HPDE6-E6E7 (cell line): ENCODE measurements at regions not wholly inside any gene's neighbourhood (a gene's known extent, or its start where the extent isn't known, plus 50 kb on each side); places are given as distances from the start of the nearest gene placed in this dataset.

Experiments
- DNase-seq: peaks from one replicate; pipeline ENCODE4 v3.0.0; 2011; ENCODE audit warnings: missing footprints; ENCODE audit errors: extremely low spot score

DNA sequence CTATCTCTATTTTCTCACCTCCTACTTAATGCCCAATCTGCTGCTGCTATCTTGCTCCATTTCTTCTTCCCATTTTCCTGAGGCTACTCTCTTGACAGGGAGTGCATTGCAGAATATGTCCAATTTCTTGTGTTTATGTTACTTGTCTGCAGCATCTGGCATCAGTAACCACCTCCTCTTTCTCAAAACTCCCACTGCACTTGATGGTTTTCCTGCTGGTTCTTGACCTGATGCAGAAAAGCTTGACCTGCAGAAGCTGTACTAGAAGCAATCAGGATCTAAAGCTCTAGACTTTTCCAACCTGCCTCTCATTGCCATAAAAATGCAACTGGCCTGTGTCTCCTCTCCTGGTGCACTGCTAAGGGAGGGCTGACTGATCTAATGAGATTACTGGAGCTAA, 287.8 kb downstream of the ZEB1 start:
- DNase-seq = no peak

DNA sequence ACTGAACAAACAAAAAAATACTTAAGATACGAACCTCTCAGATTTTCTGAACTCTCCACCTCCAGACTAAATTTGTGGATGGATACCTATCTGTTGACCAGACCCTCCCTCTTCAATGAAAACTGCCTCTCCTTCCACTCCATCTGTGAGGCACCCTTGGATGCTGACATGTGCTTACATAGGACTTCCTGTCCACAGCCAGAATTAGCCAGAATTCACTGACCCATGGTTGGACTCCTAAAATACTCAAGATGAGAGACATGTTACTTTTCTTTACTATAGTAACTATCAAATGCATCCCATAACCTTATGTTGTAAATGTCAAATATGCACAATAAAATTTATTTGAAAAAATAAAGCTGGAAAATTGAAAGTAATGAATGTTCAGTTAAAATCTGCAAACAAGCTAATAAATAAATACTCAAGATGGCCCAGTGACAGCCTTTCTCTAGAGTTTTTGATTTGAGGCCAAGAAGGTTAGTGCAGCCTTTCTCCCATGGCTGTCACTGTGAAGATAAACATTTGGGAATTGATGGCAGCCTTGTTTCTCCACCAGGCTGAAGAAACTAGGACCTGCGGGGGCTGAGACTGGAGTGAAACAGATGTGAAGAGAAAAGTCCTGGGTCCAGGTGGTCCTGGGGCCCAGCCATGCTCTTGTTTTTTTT, 287.0 kb downstream of the ZEB1 start:
- DNase-seq = no peak

DNA sequence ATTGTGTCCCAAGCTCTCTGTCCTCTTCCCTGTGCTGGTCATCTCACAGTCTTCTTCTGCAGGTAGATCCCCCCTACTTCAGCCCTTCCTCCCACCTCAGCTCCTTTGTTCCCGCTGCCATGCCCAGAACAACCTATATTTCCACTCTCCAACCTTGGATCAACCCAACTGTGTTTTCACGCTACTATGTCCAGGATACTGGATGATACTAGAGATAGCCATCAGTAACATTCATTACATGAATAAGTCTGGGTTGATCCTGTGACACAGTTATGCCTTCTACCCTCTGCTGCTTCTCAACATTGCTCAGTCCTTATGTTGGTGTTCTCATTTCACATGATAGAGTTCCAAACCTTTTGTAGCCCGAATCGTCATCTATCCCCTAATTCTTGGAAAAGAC, 286.4 kb downstream of the ZEB1 start:
- no peak for DNase-seq

DNA sequence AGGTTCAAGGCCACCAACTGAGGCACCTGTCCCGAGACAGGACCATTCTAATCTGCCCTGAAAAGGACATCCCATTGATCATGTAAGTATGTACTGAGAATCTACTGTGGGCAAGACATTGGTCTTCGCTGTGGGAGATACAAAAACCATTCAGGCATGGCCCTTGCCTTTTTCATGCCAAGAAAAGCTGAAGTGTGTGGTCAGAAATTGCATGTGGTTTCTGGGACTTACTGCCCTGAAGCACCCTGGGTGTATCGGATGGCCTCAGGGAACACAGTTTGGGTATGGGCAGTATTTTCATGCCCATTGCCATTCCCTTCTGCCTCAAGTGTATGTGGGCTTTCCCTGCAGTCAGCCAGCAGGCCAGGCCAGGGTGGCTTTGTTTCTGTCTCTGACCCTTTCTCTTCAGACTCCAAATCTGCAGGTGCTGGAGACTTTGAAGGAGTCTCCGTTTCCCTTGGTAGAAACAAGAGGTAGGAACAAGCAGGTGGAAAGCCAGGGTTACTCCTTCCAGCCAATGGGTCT, 285.7 kb downstream of the ZEB1 start:
- no peak for DNase-seq

DNA sequence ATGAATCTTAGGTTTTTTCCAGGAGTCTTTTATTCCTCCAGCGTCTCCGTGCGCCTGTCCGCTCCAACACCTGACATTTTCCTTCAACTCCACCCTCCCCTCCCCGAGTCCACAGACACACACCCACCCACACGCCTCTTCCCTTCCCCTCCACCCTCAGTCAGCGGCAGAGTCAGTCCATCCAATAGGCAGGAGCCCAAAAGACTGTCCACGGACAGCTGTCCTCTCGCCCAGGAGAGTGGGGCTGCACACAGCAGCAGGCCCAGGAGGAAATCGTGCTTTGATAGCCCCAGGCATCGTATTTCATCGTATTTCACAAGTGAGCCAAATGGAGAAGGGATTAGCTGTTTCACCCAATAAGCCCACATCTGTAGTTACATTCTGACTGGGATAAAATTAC, 285.1 kb downstream of the ZEB1 start:
- DNase-seq = no peak

DNA sequence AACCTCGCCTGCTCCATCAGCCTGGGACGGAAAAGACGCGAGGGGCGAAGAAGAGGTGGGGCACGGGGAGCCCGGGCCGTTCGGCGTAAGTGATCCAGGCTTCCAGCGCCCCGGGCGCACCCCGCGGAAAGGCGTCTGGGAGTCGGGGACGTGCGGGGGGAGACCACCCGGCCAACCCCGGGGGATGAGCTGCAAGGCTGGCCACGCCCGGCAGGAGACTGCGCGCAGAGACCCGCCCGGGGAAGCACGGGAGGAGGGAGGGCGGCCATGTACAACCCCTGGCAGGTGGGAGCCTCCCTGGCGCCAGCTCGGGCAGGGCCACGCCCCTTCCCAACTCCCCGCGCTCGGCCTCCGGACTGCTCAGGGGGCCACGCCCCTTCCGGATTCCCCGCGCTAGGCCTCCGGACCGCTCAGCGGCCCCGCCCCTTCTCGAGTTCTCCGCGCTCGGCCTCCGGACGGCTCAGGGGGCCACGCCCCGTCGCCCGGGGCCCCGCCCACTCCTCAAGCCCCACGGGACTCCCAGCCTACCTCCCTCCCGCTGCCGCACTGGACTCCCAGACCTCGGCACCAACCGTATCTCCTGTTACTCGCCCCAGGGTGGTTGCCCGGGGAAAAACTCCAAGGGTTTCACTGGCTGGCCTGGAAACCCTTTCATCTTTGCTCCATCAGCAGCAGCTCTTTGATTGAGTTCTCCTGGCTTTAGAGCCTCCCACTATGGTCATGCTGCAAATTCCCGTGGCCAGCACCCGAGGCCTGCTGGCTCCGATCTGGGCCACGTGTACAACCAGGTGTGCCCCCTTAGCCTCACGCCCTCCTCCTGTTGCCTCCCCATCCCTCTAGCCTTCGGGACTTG, 284.4 kb downstream of the ZEB1 start:
- peak; percentile 69 for DNase-seq

DNA sequence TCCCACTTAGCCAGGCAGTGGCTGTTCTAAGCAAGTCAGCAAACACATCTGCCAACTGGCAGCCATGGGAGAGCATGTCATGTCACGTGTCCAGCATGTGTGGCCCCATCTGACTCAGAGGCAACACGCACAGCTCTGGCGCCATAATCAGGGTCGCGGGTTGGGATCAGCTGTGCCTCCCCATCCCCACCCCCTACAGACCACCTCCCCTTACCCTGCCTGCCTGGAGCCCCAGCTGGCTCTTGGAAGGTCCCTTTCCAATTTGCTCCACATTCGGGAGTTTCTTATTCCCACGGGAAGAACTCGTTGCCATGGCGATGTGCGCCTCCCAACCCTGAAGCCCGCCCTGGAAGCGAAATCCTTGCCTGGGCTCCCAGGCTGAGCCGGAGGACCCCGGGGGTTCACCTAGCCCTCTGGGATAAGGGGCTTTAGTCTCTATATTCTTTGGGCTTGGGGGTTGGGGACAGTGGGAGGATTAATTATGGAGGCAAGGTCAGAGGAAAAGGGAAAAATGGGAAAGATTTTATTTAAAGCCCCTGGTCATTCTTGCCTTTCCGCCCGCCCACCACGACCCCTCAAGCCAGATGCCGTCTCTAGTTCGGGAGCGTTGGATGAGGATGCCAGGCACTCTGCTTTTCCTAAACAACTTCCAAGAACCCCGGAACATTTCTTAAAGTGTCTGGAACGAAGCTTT, 283.7 kb downstream of the ZEB1 start:
- no peak for DNase-seq

DNA sequence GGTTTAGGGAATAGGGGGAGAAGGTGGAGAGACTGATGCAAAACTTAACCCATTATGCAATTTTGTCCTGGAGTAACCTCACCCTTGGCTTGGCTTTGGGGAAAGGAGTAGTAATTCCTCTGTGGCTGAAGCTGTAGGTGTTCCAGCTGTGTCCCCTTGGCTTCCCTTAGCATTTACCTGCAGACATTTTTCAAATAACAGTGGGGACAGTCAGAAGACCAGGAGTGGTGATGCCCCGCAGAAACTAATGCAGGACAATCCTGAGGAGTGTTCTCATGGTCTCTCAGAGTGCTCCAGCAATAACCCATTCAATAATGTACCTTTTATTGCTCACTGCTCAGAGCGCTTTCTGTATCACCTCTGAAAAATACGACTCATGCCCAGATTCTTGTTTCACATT, 282.1 kb downstream of the ZEB1 start:
- DNase-seq = no peak

DNA sequence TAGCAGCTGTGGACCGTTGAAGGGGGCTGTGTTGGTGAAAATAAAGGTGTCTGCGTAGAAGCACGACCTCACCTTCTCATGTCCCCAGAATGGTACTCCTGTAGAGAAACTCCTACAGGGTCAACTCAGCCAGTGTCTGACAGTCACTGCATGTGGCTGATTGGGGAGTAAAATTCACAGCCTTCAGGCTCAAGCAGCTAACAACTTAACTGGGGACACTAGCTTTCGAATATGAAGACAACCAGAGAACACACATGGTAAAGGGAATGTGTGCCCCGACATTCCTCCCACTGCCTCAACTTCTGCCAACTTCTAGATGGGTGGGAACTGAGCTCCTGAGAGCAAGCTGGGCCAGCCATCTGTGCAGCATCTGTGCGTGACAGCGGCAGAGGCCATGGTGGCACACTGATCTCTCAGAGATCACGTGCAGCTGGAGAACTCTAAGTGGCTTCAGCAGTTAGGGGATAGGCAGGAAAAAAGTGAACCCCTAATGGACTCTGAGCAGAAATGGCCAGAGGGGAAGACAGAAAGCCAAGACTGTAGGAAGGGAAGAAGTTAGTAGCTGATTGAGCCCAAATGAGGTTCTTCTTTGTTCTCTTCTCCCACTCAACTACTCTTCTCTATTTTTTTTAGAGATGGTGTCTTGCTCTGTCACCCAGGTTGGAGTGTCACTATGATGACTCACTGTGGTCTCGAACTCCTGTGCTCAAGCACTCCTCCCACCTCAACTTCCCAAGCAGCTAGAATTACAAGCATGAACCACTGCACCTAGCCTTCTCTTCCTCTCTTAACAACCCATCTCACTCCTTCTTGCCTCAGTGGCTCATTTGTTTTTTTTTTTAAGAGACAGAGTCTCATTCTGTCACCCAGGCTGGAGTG, 280.8 kb downstream of the ZEB1 start:
- no peak for DNase-seq

DNA sequence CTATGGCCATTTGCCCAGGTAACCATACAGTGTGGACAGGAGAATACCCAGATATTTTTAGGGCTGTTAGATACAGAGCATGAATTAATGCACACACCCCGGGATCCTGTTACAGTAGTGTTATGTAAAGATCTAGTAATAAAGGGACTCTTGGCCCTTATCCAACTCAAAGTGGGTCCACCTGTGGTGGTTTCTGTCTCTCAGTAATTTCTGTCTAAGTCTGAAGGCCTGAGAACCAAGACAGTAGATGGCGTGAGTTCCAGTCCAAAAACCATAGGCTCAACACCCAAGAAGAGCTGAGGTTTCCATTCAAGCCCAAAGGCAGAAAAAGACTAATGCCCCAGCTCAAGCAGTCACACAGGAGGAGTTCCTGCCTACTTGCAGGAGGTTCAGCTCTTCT, 277.7 kb downstream of the ZEB1 start:
- DNase-seq = no peak

DNA sequence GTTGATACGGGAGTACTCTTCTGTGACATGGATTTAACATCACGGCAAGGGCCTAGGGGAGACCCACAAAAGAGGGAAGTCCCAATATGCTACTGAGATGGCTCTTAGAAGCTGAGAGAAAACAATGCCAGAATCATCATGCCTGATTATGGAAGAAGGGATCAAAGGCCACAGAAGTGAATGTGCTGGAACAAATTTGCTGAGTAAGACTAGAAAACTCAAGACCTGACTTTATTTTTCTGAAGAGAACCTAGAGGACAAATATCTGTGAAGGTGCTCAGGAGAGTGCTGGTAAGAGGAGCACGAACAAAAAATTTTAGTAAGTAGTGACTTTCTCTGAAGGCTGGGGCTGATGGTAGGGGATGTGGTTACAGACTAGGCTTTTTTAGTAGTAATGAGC, 277.0 kb downstream of the ZEB1 start:
- no peak for DNase-seq

DNA sequence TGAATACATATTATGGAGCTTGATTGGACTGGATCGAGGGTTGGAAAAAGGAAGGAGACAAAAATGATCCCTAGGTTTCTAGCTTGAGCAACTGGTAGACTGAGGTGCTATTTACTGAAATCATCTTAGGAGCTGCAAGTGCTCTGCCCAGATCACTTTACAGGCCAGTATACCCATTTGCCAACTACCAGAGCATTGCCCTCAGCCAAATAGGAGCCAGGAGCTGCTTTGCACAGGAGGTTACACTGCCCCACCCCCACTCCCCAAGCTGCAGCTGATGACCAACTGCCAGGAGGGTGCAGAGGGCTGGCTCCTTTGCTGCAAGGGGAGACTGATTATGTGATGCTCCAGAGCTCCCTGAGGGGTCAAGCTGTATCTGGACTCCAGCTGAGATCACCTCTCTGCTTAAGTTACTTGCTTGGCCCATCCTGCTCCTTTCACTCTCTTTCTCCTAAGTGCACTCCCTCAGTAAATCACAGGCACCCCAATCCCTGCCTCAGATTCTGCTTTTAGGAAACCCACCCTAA, 275.4 kb downstream of the ZEB1 start:
- no peak for DNase-seq

DNA sequence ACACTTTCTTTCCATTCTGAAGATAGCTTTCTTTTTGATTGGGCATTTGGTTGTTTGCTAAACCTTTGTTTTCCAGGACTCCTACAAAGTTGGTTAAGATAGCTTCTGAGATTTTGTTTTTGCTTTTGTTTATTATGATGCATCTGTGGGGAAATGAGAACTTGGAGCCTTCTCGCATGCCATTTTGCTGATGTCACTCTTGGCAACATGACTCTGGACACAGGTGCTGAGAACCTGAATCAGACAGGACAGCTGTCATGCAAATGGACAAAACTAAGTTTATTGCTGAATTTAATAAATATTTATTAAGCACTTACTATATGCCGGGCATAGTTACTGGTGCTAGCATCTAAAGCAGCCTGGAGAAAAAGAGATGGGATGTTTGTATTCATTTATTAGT, 274.1 kb downstream of the ZEB1 start:
- no peak for DNase-seq

DNA sequence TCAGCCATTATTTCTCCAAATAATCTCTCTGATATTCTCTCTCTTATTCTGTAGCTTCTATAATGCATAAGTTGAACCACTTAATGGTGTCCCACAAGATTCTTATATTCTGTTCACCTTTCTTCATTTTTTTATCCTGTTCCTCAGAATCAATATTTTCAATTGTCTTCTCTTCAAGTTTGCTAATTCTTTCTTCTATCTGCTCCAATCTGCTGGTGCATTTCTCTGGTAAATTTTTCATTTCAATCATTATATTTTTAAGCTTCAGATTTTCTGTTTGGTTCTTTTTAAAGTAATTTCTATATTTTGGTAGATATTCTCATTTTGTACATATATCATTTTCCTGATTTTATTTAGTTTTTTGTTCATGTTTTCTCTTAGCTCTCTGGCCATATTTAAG, 272.6 kb downstream of the ZEB1 start:
- DNase-seq = no peak

DNA sequence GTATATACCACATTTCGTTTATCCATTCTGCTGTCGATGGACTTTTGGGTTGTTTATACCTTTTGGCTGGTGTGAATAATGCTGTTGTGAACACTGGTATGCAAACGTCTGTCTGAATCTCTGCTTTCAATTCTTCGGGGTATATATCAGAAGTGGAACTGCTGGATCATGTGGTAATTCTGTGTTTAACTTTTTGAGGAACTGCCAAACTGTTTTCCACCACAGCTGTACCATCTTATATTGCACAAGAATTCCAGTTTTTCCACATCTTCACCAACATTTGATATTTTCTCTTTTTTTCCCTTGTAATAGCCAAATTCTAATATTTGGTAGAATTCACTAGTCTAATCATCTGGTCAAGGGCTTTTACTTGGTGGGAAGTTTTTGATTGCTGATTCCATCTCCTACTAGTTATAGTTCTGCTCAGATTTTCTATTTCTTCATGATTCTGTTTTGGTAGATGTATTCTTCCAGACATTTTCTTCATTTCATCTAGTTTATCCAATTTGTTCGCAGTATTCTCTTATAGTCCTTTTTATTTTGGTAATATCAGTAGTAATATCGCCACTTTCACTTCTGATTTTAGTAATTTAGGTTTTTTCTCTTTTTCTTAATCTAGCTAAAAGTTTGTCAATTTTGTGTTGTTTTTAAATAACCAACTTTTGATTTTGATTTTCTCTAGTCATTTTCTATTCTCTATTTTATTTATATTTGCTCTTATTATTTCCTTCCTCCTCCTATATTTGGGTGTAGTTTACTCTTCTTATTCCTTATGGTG, 271.2 kb downstream of the ZEB1 start:
- DNase-seq = no peak

DNA sequence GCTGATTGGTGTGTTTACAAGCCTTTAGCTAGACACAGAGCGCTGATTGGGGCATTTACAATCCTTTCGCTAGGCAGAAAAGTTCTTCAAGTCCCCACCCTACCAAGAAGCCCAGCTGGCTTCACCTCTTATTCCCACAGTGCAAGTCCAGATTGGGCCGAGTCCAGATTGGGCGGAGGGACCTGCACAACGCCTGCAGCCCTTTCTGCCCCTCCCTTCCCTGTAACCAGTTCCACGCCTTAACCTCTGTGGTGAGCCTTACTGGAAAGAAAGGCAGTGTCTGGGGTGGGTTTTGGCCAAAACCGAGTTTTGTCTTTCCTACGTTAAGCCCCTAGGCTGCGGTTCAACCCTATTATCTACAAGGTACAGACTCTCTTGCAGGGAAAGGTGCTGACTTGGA, 268.7 kb downstream of the ZEB1 start:
- DNase-seq = no peak

DNA sequence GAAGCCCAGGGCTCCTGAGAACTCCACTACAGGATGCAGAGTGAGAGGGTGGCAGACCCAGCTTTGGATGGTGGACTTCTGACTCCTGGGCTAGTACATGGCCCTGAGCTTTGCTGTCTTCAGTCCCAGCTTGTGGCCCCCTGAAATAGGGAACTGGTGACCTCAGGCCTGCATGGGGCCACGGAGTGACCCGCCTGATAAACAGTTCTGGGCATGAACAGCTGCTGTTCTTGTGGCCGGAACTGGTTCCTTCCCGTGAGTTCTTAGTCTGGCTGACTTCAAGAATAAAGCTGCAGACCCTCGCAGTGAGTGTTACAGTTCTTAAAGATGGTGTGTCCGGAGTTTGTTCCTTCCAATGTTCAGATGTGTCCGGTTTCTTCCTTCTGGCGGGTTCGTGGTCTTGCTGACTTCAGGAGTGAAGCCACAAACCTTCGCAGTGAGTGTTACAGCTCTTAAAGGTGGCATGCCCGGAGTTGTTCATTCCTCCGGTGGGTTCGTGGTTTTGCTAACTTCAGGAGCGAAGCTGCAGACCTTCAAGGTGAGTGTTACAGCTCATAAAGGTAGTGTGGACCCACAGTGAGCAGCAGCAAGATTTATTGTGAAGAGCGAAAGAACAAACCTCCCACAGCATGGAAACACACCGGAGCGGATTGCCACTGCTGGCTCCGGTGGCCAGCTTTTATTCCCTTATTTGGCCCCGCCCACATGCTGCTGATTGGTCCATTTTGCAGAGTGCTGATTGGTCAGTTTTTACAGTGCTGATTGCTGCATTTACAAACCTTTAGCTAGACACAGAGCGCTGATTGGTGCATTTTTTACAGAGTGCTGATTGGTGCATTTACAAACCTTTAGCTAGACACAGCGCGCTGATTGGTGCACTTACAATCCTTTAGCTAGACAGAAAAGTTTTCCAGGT, 268.0 kb downstream of the ZEB1 start:
- no peak for DNase-seq

DNA sequence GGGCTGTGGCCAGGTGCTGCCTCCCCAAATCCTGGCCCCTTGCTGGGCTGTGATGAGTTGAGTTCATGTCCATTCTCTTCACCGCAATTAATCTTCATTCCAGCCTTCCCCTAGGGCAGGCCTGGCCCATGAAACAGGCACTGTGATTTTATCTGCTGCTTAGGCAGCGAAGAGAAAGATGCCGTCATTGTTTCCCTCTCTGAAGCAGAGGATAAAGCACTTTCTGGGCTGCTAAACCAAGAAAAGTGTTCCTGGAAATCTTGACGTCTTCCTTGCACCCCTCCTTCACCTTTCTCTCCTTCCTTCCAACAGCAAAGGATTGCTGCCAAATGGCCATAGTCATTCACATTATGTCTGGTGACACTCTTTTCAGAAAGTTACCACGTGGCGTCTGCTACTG, 265.9 kb downstream of the ZEB1 start:
- DNase-seq = no peak

DNA sequence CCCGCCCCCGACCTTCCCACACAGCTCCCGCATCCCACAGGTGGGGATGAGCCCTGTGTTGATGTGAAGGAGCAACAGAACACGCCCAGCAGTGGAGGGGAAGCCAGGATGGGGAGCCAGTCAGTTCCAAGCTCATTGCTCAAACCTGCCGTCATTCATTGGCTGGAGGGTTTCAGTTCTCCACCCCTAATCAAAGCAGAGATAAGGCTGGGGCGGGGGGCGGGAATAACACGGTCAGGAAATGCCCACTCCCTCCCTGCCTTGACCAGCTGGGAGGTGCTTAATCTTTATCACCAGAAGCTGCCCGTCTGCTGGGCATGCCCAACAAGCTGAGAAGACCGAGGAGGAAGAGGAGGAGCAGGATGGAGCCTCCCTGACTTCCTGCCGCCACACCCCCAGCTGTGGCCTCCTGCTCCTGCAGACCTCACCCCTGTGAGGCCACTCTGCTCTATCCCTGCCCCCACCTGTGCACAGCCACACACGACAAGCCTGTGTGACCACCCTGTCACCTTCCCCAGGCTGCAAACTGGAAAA, 265.1 kb downstream of the ZEB1 start:
- no peak for DNase-seq
